ENCODE measurements at regions not wholly inside any gene's neighbourhood (a gene's known extent, or its start where the extent isn't known, plus 50 kb on each side); places are given as distances from the start of the nearest gene placed in this dataset.

DNA sequence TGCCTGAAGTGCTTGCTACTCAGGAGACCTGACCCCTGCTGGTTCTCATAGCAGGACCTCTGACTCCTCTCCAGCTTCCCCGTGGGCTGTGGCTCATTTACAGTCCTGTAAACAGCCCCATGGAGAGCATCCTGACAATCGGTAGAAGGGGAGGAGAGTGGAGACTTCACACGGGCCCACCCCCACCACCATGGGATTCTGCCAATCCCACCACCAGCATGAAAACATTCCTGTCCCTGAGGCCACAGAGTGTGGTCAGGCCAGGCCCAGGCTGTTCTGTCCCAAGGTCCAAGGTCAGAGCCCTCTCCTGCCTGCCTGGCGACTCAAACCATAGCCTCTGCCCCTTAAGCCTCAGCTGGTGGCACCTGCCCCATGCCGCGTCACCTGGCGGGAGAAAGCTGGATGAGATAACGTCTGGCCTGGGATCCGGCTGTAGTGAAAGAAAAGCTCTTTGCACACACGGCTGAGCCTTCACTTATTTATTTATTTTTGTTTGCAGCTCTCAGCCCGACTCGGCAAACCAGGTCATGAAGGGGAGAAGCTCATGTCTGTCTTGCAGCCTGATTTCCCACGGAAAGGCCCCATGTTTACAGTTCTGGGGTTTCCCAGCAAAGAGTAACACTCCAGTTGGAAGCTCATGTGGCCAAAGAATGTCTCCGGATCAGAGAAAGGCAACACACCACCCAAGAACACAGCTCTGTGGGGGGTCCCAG, 293.6 kb upstream of the ZMIZ1 start:
- Histone ChIP-seq H3K4me3 (no peak overlapping the region), H3K9me3 (no peaks in the 10 kb centered on the region), H3K36me3 (no peaks in the 10 kb centered on the region), H3K27me3 (no peaks in the 10 kb centered on the region)
- peak; percentile 52 for DNase-seq

DNA sequence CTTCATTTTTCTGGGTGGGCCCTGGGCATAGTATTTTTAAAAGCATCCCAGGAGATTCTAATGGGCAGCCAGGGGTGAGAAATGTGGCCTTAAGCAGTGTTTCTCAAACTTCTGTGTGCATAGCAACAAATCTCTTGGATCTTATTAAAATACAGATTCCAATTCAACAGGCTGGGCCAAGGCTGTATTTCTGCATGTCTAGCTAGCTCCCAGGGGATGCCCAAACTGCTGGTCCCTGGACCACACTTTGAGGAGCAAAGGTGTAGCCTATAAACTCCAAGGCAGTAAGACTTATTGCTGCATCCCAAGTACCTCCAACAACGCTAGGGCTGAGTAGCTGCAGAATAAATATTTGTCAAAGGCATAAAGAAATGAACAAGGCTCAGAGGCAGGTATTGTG, 292.9 kb upstream of the ZMIZ1 start:
- Histone ChIP-seq H3K36me3 (no peaks in the 10 kb centered on the region), H3K4me3 (no peak overlapping the region), H3K9me3 (no peaks in the 10 kb centered on the region), H3K27me3 (no peaks in the 10 kb centered on the region)
- DNase-seq: no peak

DNA sequence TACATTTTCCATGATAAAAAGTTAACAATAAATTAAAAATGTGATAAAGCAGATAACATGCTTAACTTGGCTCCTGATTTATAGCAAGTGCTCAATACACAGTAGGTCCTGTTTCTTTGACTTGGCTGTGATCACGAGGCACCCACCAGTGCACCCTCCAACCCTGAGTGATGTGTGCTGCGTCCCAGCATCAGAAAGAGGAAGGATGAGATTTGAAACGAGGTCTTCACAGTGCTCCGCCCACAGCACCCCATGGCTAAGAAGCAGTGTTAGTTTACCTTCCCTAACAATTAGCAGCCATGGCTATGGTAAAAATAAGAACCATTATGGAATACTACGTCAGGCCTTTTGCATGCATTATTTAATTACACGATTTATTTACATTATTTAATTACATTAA, 292.0 kb upstream of the ZMIZ1 start:
- DNase-seq: no peak
- Histone ChIP-seq H3K9me3 (no peaks in the 10 kb centered on the region), H3K4me3 (no peak overlapping the region), H3K36me3 (no peaks in the 10 kb centered on the region), H3K27me3 (no peaks in the 10 kb centered on the region)

DNA sequence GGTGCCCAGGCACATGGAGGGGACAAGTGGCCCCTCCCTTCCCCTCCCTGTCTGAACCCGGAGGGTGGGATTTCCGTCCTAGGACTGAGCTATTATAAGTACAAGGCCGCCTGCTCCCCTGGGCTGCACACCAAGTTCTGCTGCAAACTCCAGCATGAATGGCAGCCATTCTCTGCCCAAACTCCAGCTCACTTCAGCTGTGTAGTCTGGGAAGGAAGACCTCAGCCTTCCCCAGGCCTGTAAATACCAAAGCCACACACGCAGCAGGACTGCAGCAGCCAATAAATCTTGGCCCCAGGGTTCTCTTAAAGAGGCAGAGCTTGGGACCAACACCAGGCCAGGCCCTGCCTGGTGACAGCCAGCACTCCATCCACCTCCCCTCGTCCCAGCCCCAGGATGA, 291.3 kb upstream of the ZMIZ1 start:
- no peaks in the 10 kb centered on the region for H3K9me3 ChIP-seq
- no peaks in the 10 kb centered on the region for H3K36me3 ChIP-seq
- no peaks in the 10 kb centered on the region for H3K27me3 ChIP-seq
- H3K4me3 ChIP-seq: no peak overlapping the region
- DNase-seq: peak; percentile 51

DNA sequence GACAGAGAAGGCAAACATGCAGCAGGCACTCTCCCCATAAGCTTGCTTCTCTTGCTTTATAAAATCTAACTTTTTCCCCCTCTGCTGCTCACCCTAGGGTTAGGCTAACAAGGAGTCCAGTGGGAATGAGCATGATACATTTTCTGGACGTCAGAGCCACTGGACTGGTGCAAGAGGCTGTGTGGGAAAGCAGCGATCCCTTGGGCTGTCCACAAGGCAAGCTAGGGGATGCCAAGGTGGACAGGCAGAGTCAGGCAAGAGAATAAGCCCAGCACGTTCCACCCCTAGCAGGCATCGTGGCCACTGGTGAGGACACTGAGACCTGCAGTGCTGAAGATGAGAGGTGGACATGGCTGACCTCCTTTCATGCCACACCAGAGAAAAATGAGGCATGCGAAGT, 290.9 kb upstream of the ZMIZ1 start:
- H3K9me3 ChIP-seq: no peaks in the 10 kb centered on the region; the same call in 1 of the 2 replicates
- H3K36me3 ChIP-seq: no peaks in the 10 kb centered on the region
- no peak overlapping the region for H3K4me3 ChIP-seq
- DNase-seq: no peak
- no peaks in the 10 kb centered on the region for H3K27me3 ChIP-seq

DNA sequence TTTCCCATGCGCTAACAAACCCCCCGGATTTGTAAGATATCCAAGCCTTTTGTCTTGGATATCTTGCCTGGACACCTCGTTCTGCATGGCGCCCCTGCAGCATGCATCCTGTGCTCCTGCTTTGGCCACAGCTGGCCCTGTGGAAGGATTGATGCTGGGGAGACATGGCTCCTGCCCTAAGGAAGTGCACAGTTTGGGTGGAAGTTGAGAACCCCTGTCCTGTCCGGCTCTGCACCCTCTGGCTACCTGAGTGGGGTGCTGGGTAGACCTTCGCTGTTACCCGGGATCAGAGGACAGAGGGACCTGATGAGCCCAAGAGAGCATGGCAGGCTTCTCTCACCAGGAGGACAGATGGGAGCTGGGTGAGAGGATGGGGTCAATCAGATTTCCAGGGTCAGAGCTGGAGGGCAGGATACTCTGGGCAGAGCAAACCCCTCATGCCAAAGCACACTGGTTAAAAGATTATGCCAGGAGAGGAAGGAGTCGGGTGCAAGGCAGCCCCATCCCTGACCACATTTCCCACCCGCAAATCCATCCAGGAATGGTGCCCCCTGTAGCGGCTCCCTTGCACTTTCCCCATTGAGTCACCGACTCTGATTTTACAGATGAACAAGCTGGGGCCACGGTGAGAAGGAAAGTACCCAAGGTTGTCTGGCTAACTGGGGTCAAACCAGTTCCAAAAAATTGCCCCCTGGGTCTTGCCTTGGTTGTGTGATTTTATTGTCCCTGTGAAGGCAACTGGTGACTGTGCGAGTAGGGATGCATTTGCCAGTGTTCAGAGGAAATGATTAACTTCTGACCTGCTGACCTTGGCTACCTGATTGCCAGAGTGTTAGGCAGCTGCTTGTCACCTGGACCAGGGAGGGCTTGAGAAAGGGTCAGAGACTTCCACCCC, 290.1 kb upstream of the ZMIZ1 start:
- Histone ChIP-seq H3K27me3 (no peaks in the 10 kb centered on the region), H3K36me3 (no peaks in the 10 kb centered on the region), H3K4me3 (no peak overlapping the region), H3K9me3 (no peaks in the 10 kb centered on the region; the same call in 1 of the 2 replicates)
- no peak for DNase-seq

DNA sequence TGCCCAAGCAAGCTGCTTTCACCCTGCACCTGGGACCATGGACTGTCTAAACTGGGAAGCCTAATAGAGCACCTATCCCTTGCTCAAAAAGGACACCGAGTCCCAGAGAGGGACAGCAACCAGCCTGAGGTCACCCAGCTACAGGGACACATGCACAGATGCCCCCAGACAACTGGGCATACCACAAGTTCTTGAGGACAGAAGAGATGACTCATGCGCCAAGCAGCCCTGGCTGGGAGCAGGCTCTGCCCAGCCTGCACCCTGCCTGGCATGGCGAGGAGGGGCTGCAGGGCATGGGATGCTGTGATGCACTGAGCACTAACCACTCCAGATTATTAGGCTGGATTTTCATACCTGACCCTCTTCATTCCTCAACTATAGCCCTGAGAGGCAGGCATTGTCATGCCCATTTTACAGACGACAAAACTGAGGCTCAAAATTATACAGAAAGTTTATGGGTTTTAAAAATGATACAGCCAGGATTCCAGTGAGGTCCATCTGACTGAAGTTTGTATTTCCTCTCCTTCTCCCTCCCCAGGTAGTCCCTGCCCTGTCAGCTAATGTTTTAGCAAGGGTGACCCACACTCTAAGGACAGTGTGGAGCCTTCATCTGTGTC, 289.3 kb upstream of the ZMIZ1 start:
- Histone ChIP-seq H3K9me3 (no peaks in the 10 kb centered on the region; the same call in 1 of the 2 replicates), H3K4me3 (no peak overlapping the region), H3K27me3 (no peaks in the 10 kb centered on the region), H3K36me3 (no peaks in the 10 kb centered on the region)
- DNase-seq: peak; percentile 62

DNA sequence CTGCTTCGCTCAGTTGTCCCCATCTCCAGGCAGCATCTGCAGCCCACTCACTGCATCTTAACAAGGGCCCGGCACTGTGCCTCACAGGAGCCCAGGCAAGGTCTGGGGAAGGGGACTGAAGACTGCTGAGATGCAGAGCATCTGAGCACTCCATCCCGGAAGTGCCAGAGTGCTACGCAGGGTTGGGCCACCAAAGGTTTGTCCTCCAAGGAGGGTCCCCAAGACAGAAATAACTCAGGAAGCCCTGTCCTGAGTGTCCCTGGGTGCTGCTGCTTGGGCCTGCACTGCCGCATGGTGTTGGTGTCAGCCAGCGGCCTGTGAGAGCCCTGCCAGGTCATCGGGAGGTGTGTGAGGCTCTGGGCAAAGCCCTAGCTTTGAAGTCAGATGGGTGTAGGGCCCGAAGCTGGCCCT, 288.2 kb upstream of the ZMIZ1 start:
- no peak for DNase-seq
- H3K9me3 ChIP-seq: no peaks in the 10 kb centered on the region; the same call in 1 of the 2 replicates
- H3K27me3 ChIP-seq: no peaks in the 10 kb centered on the region
- no peak overlapping the region for H3K4me3 ChIP-seq
- no peaks in the 10 kb centered on the region for H3K36me3 ChIP-seq

DNA sequence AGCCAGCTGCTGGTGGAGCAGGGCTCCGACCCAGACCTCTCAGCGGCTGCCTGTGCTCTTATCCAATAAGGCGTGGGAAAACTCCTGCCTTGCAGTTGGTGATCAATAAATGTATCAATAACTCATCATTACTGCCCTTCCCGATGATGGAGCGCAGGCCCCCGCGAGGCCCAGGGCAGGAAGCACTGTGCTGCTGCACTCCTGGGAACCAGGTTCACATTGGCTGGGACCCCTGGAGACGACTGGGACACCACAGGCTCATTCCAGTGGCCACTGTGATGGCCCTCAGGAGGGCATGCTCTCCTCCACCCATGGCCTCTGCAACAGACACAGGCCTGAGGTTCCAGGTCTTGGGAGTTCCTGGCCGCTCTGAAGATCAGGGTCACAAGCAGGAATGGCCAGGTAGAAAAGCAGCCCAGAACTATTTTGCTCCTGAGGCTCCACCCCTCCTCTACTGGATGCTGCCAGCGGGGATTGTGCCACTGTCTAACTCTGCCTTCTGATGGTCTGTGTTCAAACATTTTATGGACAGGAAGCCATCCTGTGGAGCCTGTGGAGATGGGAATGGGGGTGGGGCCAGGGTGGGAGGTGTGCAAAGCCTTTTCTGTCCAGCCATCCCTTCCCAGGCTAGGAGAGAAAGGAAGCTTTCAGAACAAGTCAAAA, 287.4 kb upstream of the ZMIZ1 start:
- H3K27me3 ChIP-seq: no peaks in the 10 kb centered on the region
- no peak overlapping the region for H3K4me3 ChIP-seq
- H3K36me3 ChIP-seq: no peaks in the 10 kb centered on the region
- no peaks in the 10 kb centered on the region; the same call in 1 of the 2 replicates for H3K9me3 ChIP-seq
- no peak for DNase-seq

DNA sequence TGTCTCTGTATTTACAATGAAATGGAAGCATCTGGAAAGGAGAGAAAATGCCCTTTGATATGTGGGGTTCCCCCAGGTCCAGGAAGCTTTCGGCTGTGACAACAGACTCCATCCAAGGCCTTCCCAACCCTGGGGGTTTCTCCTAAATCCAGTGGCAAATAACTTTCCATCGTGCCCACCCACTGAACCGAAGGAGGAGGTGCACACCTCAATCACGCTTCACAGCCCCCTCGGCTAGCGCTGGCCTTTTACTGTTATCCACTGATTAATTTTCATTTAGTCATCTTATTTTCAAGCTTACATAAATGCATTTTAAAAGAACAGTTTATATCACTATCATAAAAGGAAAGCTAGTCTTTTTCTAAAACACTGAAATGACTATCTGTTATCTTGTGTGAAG, 286.8 kb upstream of the ZMIZ1 start:
- H3K27me3 ChIP-seq: no peaks in the 10 kb centered on the region
- no peak overlapping the region for H3K4me3 ChIP-seq
- H3K9me3 ChIP-seq: no peaks in the 10 kb centered on the region; the same call in 1 of the 2 replicates
- no peak for DNase-seq
- no peaks in the 10 kb centered on the region for H3K36me3 ChIP-seq

DNA sequence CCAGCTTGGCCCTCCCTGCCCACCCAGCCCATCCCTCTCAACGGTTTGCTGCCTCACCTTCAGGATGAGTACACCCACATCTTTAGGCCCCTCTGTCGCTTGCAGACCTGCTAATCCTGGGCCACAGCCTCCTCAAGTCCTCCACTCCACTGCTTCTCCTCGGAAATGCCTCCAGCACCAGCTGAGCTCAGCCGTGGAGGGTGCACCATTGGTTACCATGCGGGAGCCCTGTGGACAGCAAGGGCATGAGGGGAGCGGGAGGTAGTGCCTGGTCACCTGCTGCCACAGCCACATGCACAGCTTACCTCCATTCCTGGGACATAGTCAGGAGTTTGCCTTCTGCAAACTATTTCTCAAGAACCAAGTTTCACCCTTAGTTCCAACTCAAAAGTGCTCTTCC, 286.3 kb upstream of the ZMIZ1 start:
- no peaks in the 10 kb centered on the region for H3K27me3 ChIP-seq
- H3K9me3 ChIP-seq: no peaks in the 10 kb centered on the region; the same call in 1 of the 2 replicates
- DNase-seq: no peak
- H3K4me3 ChIP-seq: no peak overlapping the region
- no peaks in the 10 kb centered on the region for H3K36me3 ChIP-seq

DNA sequence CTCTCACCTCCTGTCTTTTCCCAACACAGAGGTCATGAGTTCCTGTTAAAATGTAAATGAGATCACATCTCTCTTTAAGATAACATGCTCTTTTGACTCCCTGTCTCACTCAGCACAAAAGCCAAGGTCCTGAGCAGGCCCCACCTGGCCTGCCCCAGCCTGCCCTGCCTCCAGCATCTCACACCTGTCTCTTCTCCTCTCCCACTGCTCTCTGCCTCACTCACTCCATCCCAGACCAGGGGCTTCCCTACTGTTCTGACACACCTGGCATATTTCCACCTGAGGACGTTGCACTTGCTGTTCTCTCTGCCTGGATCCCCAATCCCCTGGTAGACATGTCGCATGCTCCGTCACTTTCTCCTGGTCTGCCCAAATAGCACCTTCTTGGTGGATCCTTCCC, 285.0 kb upstream of the ZMIZ1 start:
- H3K27me3 ChIP-seq: no peaks in the 10 kb centered on the region
- H3K9me3 ChIP-seq: no peaks in the 10 kb centered on the region; the same call in 1 of the 2 replicates
- no peaks in the 10 kb centered on the region for H3K36me3 ChIP-seq
- no peak overlapping the region for H3K4me3 ChIP-seq
- DNase-seq: no peak

DNA sequence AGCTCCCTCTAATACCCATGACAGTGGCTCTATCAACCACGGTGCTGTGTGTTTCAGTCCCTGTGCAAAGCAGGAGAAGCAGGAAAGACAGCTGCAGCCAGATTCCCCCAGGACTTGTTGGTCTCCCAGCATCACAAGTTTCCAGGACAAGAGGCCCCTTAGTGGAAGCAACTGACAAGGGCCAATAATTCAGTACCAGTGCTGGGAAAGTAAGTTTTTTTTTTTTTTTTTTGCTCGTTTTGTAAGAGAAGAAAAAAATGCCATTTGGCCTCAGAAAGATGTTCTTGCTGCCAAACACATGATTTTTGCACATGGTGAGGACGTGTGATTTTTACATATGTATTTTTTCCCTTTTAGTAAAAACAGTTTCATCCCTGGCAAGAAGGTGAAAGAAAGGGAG, 284.2 kb upstream of the ZMIZ1 start:
- Histone ChIP-seq H3K27me3 (no peaks in the 10 kb centered on the region), H3K4me3 (no peak overlapping the region), H3K9me3 (no peaks in the 10 kb centered on the region; the same call in 1 of the 2 replicates), H3K36me3 (no peaks in the 10 kb centered on the region)
- no peak for DNase-seq

DNA sequence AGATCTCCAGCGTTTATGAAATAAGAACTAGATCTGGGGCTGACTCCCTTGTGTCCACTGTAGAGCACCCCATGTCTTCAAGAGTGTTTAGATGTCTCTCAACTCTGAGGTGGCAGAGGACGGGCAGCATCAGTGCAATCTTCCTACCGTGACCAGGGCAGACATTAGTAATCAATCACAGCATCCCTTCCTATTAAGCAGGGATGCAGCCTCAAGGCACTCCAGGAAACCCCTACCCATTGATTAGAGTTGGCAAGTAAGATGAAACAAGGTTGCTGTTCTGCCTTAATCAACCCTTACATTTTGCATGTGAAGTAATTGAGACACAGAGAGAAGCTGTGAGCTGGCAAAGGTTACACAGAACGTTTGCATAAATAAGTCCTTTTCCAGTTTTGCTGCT, 283.7 kb upstream of the ZMIZ1 start:
- Histone ChIP-seq H3K27me3 (no peaks in the 10 kb centered on the region), H3K9me3 (no peaks in the 10 kb centered on the region; the same call in 1 of the 2 replicates)
- DNase-seq: no peak

DNA sequence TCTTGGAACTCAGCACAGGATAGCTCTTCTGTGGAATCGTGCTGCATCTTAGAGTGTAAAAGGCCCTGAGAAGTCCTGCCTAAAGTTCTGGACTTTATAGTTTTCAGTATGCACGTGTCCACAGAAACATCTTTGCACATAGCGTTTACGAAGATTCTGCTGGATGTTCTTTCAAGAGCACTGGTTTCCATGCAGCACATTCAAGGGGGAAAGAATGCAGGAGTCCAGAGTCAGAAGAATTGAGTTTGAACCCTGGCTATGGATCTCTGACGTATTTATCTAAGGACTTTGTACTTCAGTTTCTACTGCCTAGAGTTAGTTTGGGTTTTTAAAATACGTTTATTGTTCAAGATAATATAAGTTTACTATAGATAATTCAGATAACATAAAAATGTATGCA, 282.8 kb upstream of the ZMIZ1 start:
- no peaks in the 10 kb centered on the region for H3K36me3 ChIP-seq

More for the DNA sequence above, 283.7 kb upstream of the ZMIZ1 start:
- no peak overlapping the region for H3K4me3 ChIP-seq
- no peaks in the 10 kb centered on the region for H3K36me3 ChIP-seq

DNA sequence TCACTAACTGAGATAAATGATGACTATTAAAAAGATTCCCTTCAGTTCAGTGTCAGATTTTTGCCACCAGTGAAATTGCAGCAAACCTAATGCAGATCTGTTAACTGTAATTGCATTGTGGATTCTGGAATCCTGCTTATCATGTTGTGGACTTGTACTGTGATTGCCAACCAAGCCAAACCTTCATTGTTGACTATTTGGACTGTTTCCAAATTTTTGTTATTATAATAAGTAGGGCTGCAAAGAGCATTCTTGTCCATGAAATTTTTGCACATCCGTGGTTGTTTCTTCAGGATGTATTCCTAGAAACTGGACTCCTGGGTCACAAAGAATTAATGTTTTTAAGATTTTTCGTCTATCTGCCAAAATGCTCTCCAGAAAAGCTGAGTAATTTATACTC, 281.6 kb upstream of the ZMIZ1 start:
- Histone ChIP-seq H3K27me3 (no peaks in the 10 kb centered on the region), H3K4me3 (no peak overlapping the region), H3K36me3 (no peaks in the 10 kb centered on the region), H3K9me3 (no peaks in the 10 kb centered on the region; the same call in 1 of the 2 replicates)
- no peak for DNase-seq

More for the DNA sequence above, 282.8 kb upstream of the ZMIZ1 start:
- no peak overlapping the region for H3K4me3 ChIP-seq
- no peak for DNase-seq
- no peaks in the 10 kb centered on the region for H3K27me3 ChIP-seq
- H3K9me3 ChIP-seq: no peaks in the 10 kb centered on the region; the same call in 1 of the 2 replicates
